ENCODE measurements at regions not wholly inside any gene's neighbourhood (a gene's known extent, or its start where the extent isn't known, plus 50 kb on each side); places are given as distances from the start of the nearest gene placed in this dataset.
A peak's percentile ranks its signal among the peaks of the same experiment; 100 is the strongest.

GRCh38 chr22:22746963-22747933 is 102.8 kb downstream of the GGTLC2 start:
- no peak for DNase-seq (ENCODE audit: low read depth in 2 of 2)
- no peak for TF ChIP-seq CTCF (IDR thresholded peaks at IDR 0.05; ENCODE audit: low read depth, low read length)
- no peak overlapping the region for H3K4me3 ChIP-seq (replicated peaks in 1 of 2; ENCODE audit: low read depth in 2 of 2, low read length in 2 of 2)

- DNase-seq (ENCODE audit: low read depth in 2 of 2), result peak; percentile 68 to 82
- TF ChIP-seq CTCF (IDR thresholded peaks at IDR 0.05; ENCODE audit: low read depth, low read length), result peak; percentile 81
- no peak overlapping the region for H3K4me3 ChIP-seq (replicated peaks in 1 of 2; ENCODE audit: low read depth in 2 of 2, low read length in 2 of 2)
Measured at GRCh38 chr22:22748297-22748743, 103.9 kb downstream of the GGTLC2 start.

- no peak for TF ChIP-seq CTCF (IDR thresholded peaks at IDR 0.05; ENCODE audit: low read depth, low read length)
- H3K4me3 ChIP-seq (replicated peaks in 1 of 2; ENCODE audit: low read depth in 2 of 2, low read length in 2 of 2), result no peak overlapping the region
- no peak for DNase-seq (ENCODE audit: low read depth in 2 of 2)
Measured at GRCh38 chr22:22748756-22749155, 104.3 kb downstream of the GGTLC2 start.

GRCh38 chr22:22749167-22749758 is 104.8 kb downstream of the GGTLC2 start:
- no peak for TF ChIP-seq CTCF (IDR thresholded peaks at IDR 0.05; ENCODE audit: low read depth, low read length)
- no peak overlapping the region for H3K4me3 ChIP-seq (replicated peaks in 1 of 2; ENCODE audit: low read depth in 2 of 2, low read length in 2 of 2)
- DNase-seq (ENCODE audit: low read depth in 2 of 2), result no peak

GRCh38 chr22:22750335-22751042 is 106.1 kb downstream of the GGTLC2 start:
- H3K4me3 ChIP-seq (replicated peaks in 1 of 2; ENCODE audit: low read depth in 2 of 2, low read length in 2 of 2), result no peak overlapping the region
- no peak for TF ChIP-seq CTCF (IDR thresholded peaks at IDR 0.05; ENCODE audit: low read depth, low read length)
- DNase-seq (ENCODE audit: low read depth in 2 of 2), result no peak

- no peak for DNase-seq (ENCODE audit: low read depth in 2 of 2)
- TF ChIP-seq CTCF (IDR thresholded peaks at IDR 0.05; ENCODE audit: low read depth, low read length), result no peak
- H3K4me3 ChIP-seq (replicated peaks in 1 of 2; ENCODE audit: low read depth in 2 of 2, low read length in 2 of 2), result no peak overlapping the region
Measured at GRCh38 chr22:22751043-22751603, 106.7 kb downstream of the GGTLC2 start.
